Bronchial epithelial cell (primary cell): ENCODE measurements at regions not wholly inside any gene's neighbourhood (a gene's known extent, or its start where the extent isn't known, plus 50 kb on each side); places are given as distances from the start of the nearest gene placed in this dataset.

Source experiments
- DNase-seq: peaks from one replicate; pipeline ENCODE4 v3.0.0-alpha.2; 2010; ENCODE audit warnings: low read depth
- FAIRE-seq: peaks from 2 replicates; lab custom pipeline; 2011; peaks lifted over from hg19 to GRCh38; lab: Jason Lieb, UNC
- H3K27me3 ChIP-seq: 2 replicates; pipeline ENCODE4 v1.5.1; 2011; ENCODE audit warnings: low read length; ENCODE audit not compliant: control insufficient read depth, insufficient read depth
- H3K36me3 ChIP-seq: 2 replicates; pipeline ENCODE4 v1.5.1; 2011; ENCODE audit warnings: low read length; ENCODE audit not compliant: control insufficient read depth, insufficient read depth
- H3K4me3 ChIP-seq: 2 replicates; pipeline ENCODE4 v1.5.1; 2011; ENCODE audit warnings: mild to moderate bottlenecking, low read depth, low read length, control low read depth
- TF ChIP-seq, protein P1 (sequence below): IDR thresholded peaks from 2 replicates; pipeline ENCODE4 v1.5.1; 2011; ENCODE audit warnings: mild to moderate bottlenecking, moderate library complexity, low read length, control low read depth, inconsistent platforms; ENCODE audit not compliant: insufficient read depth, severe bottlenecking

GRCh38 chr10:58460157-58460556 is 52.5 kb upstream of the BICC1 start:
- Histone ChIP-seq H3K27me3 (no peaks in the 10 kb centered on the region), H3K4me3 (no peak overlapping the region), H3K36me3 (no peaks in the 10 kb centered on the region)
- no peak for DNase-seq
- FAIRE-seq = no peak
- TF ChIP-seq, protein P1, sequence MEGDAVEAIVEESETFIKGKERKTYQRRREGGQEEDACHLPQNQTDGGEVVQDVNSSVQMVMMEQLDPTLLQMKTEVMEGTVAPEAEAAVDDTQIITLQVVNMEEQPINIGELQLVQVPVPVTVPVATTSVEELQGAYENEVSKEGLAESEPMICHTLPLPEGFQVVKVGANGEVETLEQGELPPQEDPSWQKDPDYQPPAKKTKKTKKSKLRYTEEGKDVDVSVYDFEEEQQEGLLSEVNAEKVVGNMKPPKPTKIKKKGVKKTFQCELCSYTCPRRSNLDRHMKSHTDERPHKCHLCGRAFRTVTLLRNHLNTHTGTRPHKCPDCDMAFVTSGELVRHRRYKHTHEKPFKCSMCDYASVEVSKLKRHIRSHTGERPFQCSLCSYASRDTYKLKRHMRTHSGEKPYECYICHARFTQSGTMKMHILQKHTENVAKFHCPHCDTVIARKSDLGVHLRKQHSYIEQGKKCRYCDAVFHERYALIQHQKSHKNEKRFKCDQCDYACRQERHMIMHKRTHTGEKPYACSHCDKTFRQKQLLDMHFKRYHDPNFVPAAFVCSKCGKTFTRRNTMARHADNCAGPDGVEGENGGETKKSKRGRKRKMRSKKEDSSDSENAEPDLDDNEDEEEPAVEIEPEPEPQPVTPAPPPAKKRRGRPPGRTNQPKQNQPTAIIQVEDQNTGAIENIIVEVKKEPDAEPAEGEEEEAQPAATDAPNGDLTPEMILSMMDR = no peak

DNA sequence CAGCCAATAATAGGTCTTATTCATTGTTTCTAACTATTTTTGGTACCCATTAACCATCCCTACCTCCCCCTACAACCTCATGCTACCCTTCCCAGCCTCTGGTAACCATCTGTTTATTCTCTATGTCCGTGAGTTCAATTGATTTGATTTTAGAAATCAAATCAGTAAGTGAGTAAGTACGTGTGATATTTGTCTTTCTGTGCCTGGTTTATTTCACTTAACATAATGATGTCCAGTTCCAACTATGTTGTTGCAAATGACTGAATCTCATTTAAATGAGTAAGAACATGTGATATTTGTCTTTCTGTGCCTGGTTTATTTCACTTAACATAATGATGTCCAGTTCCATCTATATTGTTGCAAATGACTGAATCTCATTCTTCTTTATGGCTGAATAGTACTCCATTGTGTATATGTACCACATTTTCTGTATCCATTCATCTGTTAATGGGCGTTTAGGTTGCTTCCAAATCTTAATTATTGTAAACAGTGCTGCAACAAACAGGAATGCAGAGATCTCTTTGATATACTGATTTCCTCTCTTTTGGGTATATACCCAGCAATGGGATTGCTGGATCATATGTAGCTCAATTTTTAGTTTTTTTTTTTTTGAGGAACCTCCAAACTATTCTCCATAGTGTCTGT is 49.7 kb upstream of the BICC1 start:
- TF ChIP-seq, protein P1 = no peak
- H3K4me3 ChIP-seq = no peak overlapping the region
- H3K27me3 ChIP-seq = no peaks in the 10 kb centered on the region
- no peak for FAIRE-seq
- DNase-seq = no peak
- H3K36me3 ChIP-seq = no peaks in the 10 kb centered on the region
